Smooth muscle cell (in vitro differentiated cells): ENCODE measurements at regions not wholly inside any gene's neighbourhood (a gene's known extent, or its start where the extent isn't known, plus 50 kb on each side); places are given as distances from the start of the nearest gene placed in this dataset.

ENCODE experiments used
- DNase-seq: peaks from one replicate; lab custom pipeline; 2025; ENCODE audit not compliant: unreplicated experiment; lab: John Stamatoyannopoulos, UW
- H2AFZ ChIP-seq: fragments of 200-600 bp; sonication (generic); 2 replicates; pipeline ENCODE4 v1.6.0; 2016; ENCODE audit warnings: antibody characterized with exemption, low read depth, mild to moderate bottlenecking
- H3F3A ChIP-seq: fragments of 200-600 bp; sonication (generic); 2 replicates; pipeline ENCODE4 v1.6.0; 2017; ENCODE audit warnings: antibody characterized with exemption, low read depth
- H3K27ac ChIP-seq: fragments of 200-600 bp; sonication (generic); 2 replicates; pipeline ENCODE4 v1.5.1; 2016; ENCODE audit warnings: low read depth, mild to moderate bottlenecking
- H3K27me3 ChIP-seq: fragments of 200-600 bp; sonication (generic); 2 replicates; pipeline ENCODE4 v1.6.1; 2016; ENCODE audit warnings: low read depth, mild to moderate bottlenecking
- H3K36me3 ChIP-seq: fragments of 200-600 bp; sonication (generic); 2 replicates; pipeline ENCODE4 v1.5.1; 2016; ENCODE audit warnings: low read depth
- H3K4me1 ChIP-seq: fragments of 200-600 bp; sonication (generic); 2 replicates; pipeline ENCODE4 v1.5.1; 2016; ENCODE audit warnings: low read depth
- H3K4me2 ChIP-seq: fragments of 200-600 bp; sonication (generic); 2 replicates; pipeline ENCODE4 v1.6.0; 2016; ENCODE audit warnings: mild to moderate bottlenecking
- H3K4me3 ChIP-seq: fragments of 200-600 bp; sonication (generic); 2 replicates; pipeline ENCODE4 v1.5.1; 2016; ENCODE audit warnings: mild to moderate bottlenecking
- H3K79me2 ChIP-seq: fragments of 200-600 bp; sonication (generic); 2 replicates; pipeline ENCODE4 v1.6.0; 2016; ENCODE audit warnings: low read depth, mild to moderate bottlenecking
- H3K9ac ChIP-seq: fragments of 200-600 bp; sonication (generic); 2 replicates; pipeline ENCODE4 v1.6.0; 2016; ENCODE audit warnings: low read depth
- H3K9me3 ChIP-seq: fragments of 200-600 bp; sonication (generic); replicated peaks from 2 replicates; pipeline ENCODE4 v1.5.1; 2016; ENCODE audit warnings: low read depth
- H4K20me1 ChIP-seq: fragments of 200-600 bp; sonication (generic); 2 replicates; pipeline ENCODE4 v1.6.0; 2016; ENCODE audit warnings: low read depth
- CTCF ChIP-seq: fragments of 200-600 bp; sonication (generic); IDR thresholded peaks from 2 replicates; pipeline ENCODE4 v1.5.1; 2017; ENCODE audit warnings: borderline replicate concordance, mild to moderate bottlenecking, antibody characterized with exemption; ENCODE audit not compliant: insufficient read depth, poor library complexity, severe bottlenecking
- WGBS: methylation state at CpG from one replicate; pipeline ENCODE4 v1.1.7; 2016; ENCODE audit warnings: low lambda C conversion rate; 5-methylcytosine and 5-hydroxymethylcytosine counted together

GRCh38 chr16:65429504-65430181, 307.8 kb upstream of the CDH11 start:
- no peak overlapping the region for H3K4me3 ChIP-seq
- no peaks in the 10 kb centered on the region for H3K36me3 ChIP-seq
- H3K4me1 ChIP-seq = no peaks in the 10 kb centered on the region
- no peaks in the 10 kb centered on the region for H3K27me3 ChIP-seq
- DNase-seq = no peak
- no peak overlapping the region for H2AFZ ChIP-seq
- no peak overlapping the region for H3K4me2 ChIP-seq
- no peaks in the 10 kb centered on the region for H3F3A ChIP-seq
- no peak overlapping the region for H3K27ac ChIP-seq
- no peaks in the 10 kb centered on the region for H3K9me3 ChIP-seq
- no peaks in the 10 kb centered on the region for H3K79me2 ChIP-seq
- 89% methylated on average over 10 of the region's 10 CpGs for WGBS
- TF ChIP-seq CTCF = no peak
- no peak overlapping the region for H3K9ac ChIP-seq
- H4K20me1 ChIP-seq = no peaks in the 10 kb centered on the region

- no peaks in the 10 kb centered on the region for H3K27me3 ChIP-seq
- WGBS = 88% methylated on average over 1 of the region's 1 CpG
- H3K27ac ChIP-seq = no peak overlapping the region
- H3K4me3 ChIP-seq = no peak overlapping the region
- H3K79me2 ChIP-seq = no peaks in the 10 kb centered on the region
- no peak overlapping the region for H3K4me2 ChIP-seq
- no peaks in the 10 kb centered on the region for H4K20me1 ChIP-seq
- no peaks in the 10 kb centered on the region for H3K9me3 ChIP-seq
- no peak for DNase-seq
- H2AFZ ChIP-seq = no peak overlapping the region
- H3K9ac ChIP-seq = no peak overlapping the region
- no peaks in the 10 kb centered on the region for H3K4me1 ChIP-seq
- TF ChIP-seq CTCF = no peak
- H3F3A ChIP-seq = no peaks in the 10 kb centered on the region
- no peaks in the 10 kb centered on the region for H3K36me3 ChIP-seq
These were observed 304.6 kb upstream of the CDH11 start for GRCh38 chr16:65426484-65426883.

- Histone ChIP-seq H3F3A (peaks cover 9% of the 10 kb centered on the region), H3K27me3 (no peaks in the 10 kb centered on the region), H4K20me1 (no peaks in the 10 kb centered on the region), H3K79me2 (no peaks in the 10 kb centered on the region), H3K9me3 (peaks cover 5% of the 10 kb centered on the region), H2AFZ (no peak overlapping the region), H3K36me3 (no peaks in the 10 kb centered on the region), H3K4me1 (no peaks in the 10 kb centered on the region), H3K4me3 (no peak overlapping the region), H3K9ac (no peak overlapping the region), H3K27ac (no peak overlapping the region), H3K4me2 (no peak overlapping the region)
- TF ChIP-seq CTCF = no peak
- DNase-seq = no peak
- WGBS = 98% methylated on average over 4 of the region's 4 CpGs
These were observed 301.1 kb upstream of the CDH11 start for GRCh38 chr16:65422934-65423333.

- Histone ChIP-seq H3K36me3 (no peaks in the 10 kb centered on the region), H3K27ac (no peak overlapping the region), H3K4me2 (no peak overlapping the region), H3K4me1 (no peaks in the 10 kb centered on the region), H3K4me3 (no peak overlapping the region), H4K20me1 (no peaks in the 10 kb centered on the region), H3K9ac (no peak overlapping the region), H3K9me3 (peaks cover 5% of the 10 kb centered on the region), H3K79me2 (no peaks in the 10 kb centered on the region), H3K27me3 (no peaks in the 10 kb centered on the region), H3F3A (peaks cover 21% of the 10 kb centered on the region), H2AFZ (no peak overlapping the region)
- no peak for DNase-seq
- 87% methylated on average over 2 of the region's 2 CpGs for WGBS
- TF ChIP-seq CTCF = no peak
These were observed 299.7 kb upstream of the CDH11 start for GRCh38 chr16:65421596-65421995.
